Adrenal gland (tissue), 5 donors: ENCODE measurements at regions not wholly inside any gene's neighbourhood (a gene's known extent, or its start where the extent isn't known, plus 50 kb on each side); places are given as distances from the start of the nearest gene placed in this dataset.

Experiments
- CTCF ChIP-seq, 6 experiments: fragments of 450-650 bp in 4 of 6; fragments of 200-600 bp in 2 of 6; sonication (generic) in 1 of 6; IDR thresholded peaks; 1 replicate in 5 of 6; 2 replicates in 1 of 6; pipeline versions ENCODE4 v1.5.1 to v1.8.0; 2016 to 2021; ENCODE audit warnings: antibody characterized with exemption in 6 of 6, mild to moderate bottlenecking in 2 of 6, moderate library complexity in 1 of 6
- POLR2A ChIP-seq, 2 donors: fragments of 450-650 bp; IDR thresholded peaks; one replicate each; pipeline ENCODE4 v1.6.1; 2017; ENCODE audit warnings: antibody characterized with exemption in 2 of 2, mild to moderate bottlenecking in 2 of 2, moderate library complexity in 1 of 2
- donor health status: DM: no; HTN: no; CAD: no.

- TF ChIP-seq POLR2A (IDR thresholded peaks at IDR 0.05), result no peak
- TF ChIP-seq CTCF (IDR thresholded peaks at IDR 0.05), result no peak
Observed at GRCh38 chr7:9083837-9084236, 650.4 kb downstream of the NXPH1 start.
